Mesenchymal stem cell (in vitro differentiated cells and primary cell): ENCODE measurements at regions not wholly inside any gene's neighbourhood (a gene's known extent, or its start where the extent isn't known, plus 50 kb on each side); places are given as distances from the start of the nearest gene placed in this dataset.

Experiments used
- DNase-seq: peaks from one replicate; pipeline ENCODE4 v3.0.0-alpha.2; 2013
- H2AFZ ChIP-seq: one replicate; pipeline ENCODE4 v1.6.1; 2013; ENCODE audit warnings: low read depth, mild to moderate bottlenecking, control low read depth, inconsistent platforms, low read length, moderate library complexity
- H2AK5ac ChIP-seq: 2 replicates; pipeline ENCODE4 v1.6.1; 2013; ENCODE audit warnings: low read length, moderate library complexity, mild to moderate bottlenecking, inconsistent platforms; ENCODE audit not compliant: severe bottlenecking
- H2BK120ac ChIP-seq: one replicate; pipeline ENCODE4 v1.6.1; 2013; ENCODE audit warnings: low read depth, mild to moderate bottlenecking, inconsistent platforms, low read length, moderate library complexity
- H2BK12ac ChIP-seq, 2 experiments: one replicate each; pipeline ENCODE4 v1.6.1; 2013; ENCODE audit warnings: inconsistent platforms in 2 of 2, low read length in 2 of 2, mild to moderate bottlenecking in 2 of 2, moderate library complexity in 2 of 2, control low read depth in 1 of 2
- H2BK15ac ChIP-seq: one replicate; pipeline ENCODE4 v1.6.1; 2013; ENCODE audit warnings: mild to moderate bottlenecking, low read depth, inconsistent platforms; ENCODE audit not compliant: poor library complexity, severe bottlenecking
- H2BK5ac ChIP-seq: 2 replicates; pipeline ENCODE4 v1.6.1; 2013; ENCODE audit warnings: low read depth, mild to moderate bottlenecking, low read length, control low read depth, inconsistent platforms; ENCODE audit not compliant: poor library complexity, severe bottlenecking
- H3K14ac ChIP-seq, 2 experiments: one replicate each; pipeline ENCODE4 v1.6.1; 2013; ENCODE audit warnings: inconsistent platforms in 2 of 2, low read length in 2 of 2, control low read depth in 1 of 2, mild to moderate bottlenecking in 1 of 2, moderate library complexity in 1 of 2
- H3K18ac ChIP-seq, 2 experiments: one replicate each; pipeline ENCODE4 v1.6.1; 2013; ENCODE audit warnings: inconsistent platforms in 2 of 2, low read length in 2 of 2, control low read depth in 1 of 2, low read depth in 1 of 2, mild to moderate bottlenecking in 1 of 2
- H3K23ac ChIP-seq, 2 experiments: one replicate each; pipeline ENCODE4 v1.6.1; 2013; ENCODE audit warnings: inconsistent platforms in 2 of 2, low read length in 2 of 2, mild to moderate bottlenecking in 2 of 2, moderate library complexity in 2 of 2, control low read depth in 1 of 2
- H3K27ac ChIP-seq: 2 replicates; pipeline ENCODE4 v1.5.1; 2013; ENCODE audit warnings: mild to moderate bottlenecking, moderate library complexity, low read length, control low read depth, inconsistent platforms; ENCODE audit not compliant: poor library complexity, severe bottlenecking
- H3K27me3 ChIP-seq, 2 experiments: 2 replicates each; pipeline versions ENCODE4 v1.6.1 to v1.7.0; 2013; ENCODE audit warnings: low read length in 2 of 2, mild to moderate bottlenecking in 2 of 2, moderate library complexity in 2 of 2, control low read depth in 1 of 2, inconsistent platforms in 1 of 2; ENCODE audit not compliant: control insufficient read depth in 1 of 2, insufficient read depth in 1 of 2
- H3K36me3 ChIP-seq, 2 experiments: 2 replicates each; pipeline versions ENCODE4 v1.6.1 to v1.7.0; 2013; ENCODE audit warnings: low read length in 2 of 2, control low read depth in 1 of 2, inconsistent platforms in 1 of 2, low read depth in 1 of 2, mild to moderate bottlenecking in 1 of 2; ENCODE audit not compliant: insufficient read depth in 2 of 2, control insufficient read depth in 1 of 2
- H3K4ac ChIP-seq, 2 experiments: one replicate each; pipeline ENCODE4 v1.6.1; 2013; ENCODE audit warnings: inconsistent platforms in 2 of 2, low read length in 2 of 2, mild to moderate bottlenecking in 2 of 2, moderate library complexity in 2 of 2, control low read depth in 1 of 2, low read depth in 1 of 2
- H3K4me1 ChIP-seq: 2 replicates; pipeline ENCODE4 v1.6.1; 2013; ENCODE audit warnings: low read depth, low read length, control low read depth; ENCODE audit not compliant: control insufficient read depth, insufficient read depth
- H3K4me2 ChIP-seq: 2 replicates; pipeline ENCODE4 v1.6.1; 2013; ENCODE audit warnings: low read length, mild to moderate bottlenecking, inconsistent platforms; ENCODE audit not compliant: poor library complexity, severe bottlenecking
- H3K4me3 ChIP-seq, 2 experiments: 2 replicates each; pipeline versions ENCODE4 v1.5.1 to v1.7.0; 2013; ENCODE audit warnings: low read length in 2 of 2, mild to moderate bottlenecking in 2 of 2, control low read depth in 1 of 2, low read depth in 1 of 2; ENCODE audit not compliant: insufficient read depth in 1 of 2
- H3K79me1 ChIP-seq: replicated peaks from 2 replicates; pipeline ENCODE4 v1.6.1; 2013; ENCODE audit warnings: mild to moderate bottlenecking, control low read depth, low read length, inconsistent platforms; ENCODE audit not compliant: poor library complexity, severe bottlenecking
- H3K9ac ChIP-seq: 2 replicates; pipeline ENCODE4 v1.7.0; 2013; ENCODE audit warnings: mild to moderate bottlenecking, low read length, moderate library complexity
- H3K9me3 ChIP-seq: 2 replicates; pipeline ENCODE4 v1.7.0; 2013; ENCODE audit warnings: mild to moderate bottlenecking, low read length; ENCODE audit not compliant: control insufficient read depth
- H4K8ac ChIP-seq: one replicate; pipeline ENCODE4 v1.6.1; 2013; ENCODE audit warnings: inconsistent platforms, mild to moderate bottlenecking, low read length, moderate library complexity
- H4K91ac ChIP-seq: one replicate; pipeline ENCODE4 v1.6.1; 2013; ENCODE audit warnings: mild to moderate bottlenecking, low read length, inconsistent platforms
- WGBS: methylation state at CpG from one replicate; pipeline ENCODE4 v1.1.7; 2013; ENCODE audit warnings: mixed read lengths; 5-methylcytosine and 5-hydroxymethylcytosine counted together

- no peaks in the 10 kb centered on the region for H3K4me1 ChIP-seq
- no peak overlapping the region for H2AK5ac ChIP-seq
- no peaks in the 10 kb centered on the region for H3K79me1 ChIP-seq
- no peak overlapping the region for H4K91ac ChIP-seq
- no peak for DNase-seq
- peaks cover 4% of the 10 kb centered on the region for H3K9me3 ChIP-seq
- no peaks in the 10 kb centered on the region for H3K27me3 ChIP-seq
- H4K8ac ChIP-seq: no peak overlapping the region
- no peak overlapping the region for H3K4me2 ChIP-seq
- no peak overlapping the region for H3K4me3 ChIP-seq
- no peak overlapping the region for H2BK120ac ChIP-seq
- no peaks in the 10 kb centered on the region for H3K36me3 ChIP-seq
- no peak overlapping the region for H3K18ac ChIP-seq
- no peak overlapping the region for H3K14ac ChIP-seq
- no peak overlapping the region for H3K4ac ChIP-seq
- H3K23ac ChIP-seq: no peak overlapping the region
- no peak overlapping the region for H3K9ac ChIP-seq
- no peak overlapping the region for H2BK12ac ChIP-seq
- H3K27ac ChIP-seq: no peak overlapping the region
- no peak overlapping the region for H2AFZ ChIP-seq
- no peak overlapping the region for H2BK5ac ChIP-seq
- no peak overlapping the region for H2BK15ac ChIP-seq
These were observed 841.4 kb upstream of the EPHA7 start for GRCh38 chr6:94260765-94261164.

GRCh38 chr6:94254689-94255088, 835.3 kb upstream of the EPHA7 start:
- no peaks in the 10 kb centered on the region for H3K79me1 ChIP-seq
- WGBS: no CpG with 5 or more reads among the region's 1 CpG
- H4K91ac ChIP-seq: no peak overlapping the region
- no peak overlapping the region for H3K18ac ChIP-seq
- no peak overlapping the region for H2AFZ ChIP-seq
- no peak overlapping the region for H2AK5ac ChIP-seq
- no peak overlapping the region for H3K14ac ChIP-seq
- H2BK12ac ChIP-seq: no peak overlapping the region
- no peak overlapping the region for H3K23ac ChIP-seq
- no peak overlapping the region for H3K4me2 ChIP-seq
- no peak overlapping the region for H2BK5ac ChIP-seq
- H3K27me3 ChIP-seq: no peaks in the 10 kb centered on the region
- H3K9me3 ChIP-seq: no peaks in the 10 kb centered on the region
- peak; percentile 32 for DNase-seq
- no peak overlapping the region for H3K4ac ChIP-seq
- no peak overlapping the region for H4K8ac ChIP-seq
- no peaks in the 10 kb centered on the region for H3K36me3 ChIP-seq
- H3K4me1 ChIP-seq: no peaks in the 10 kb centered on the region
- H3K27ac ChIP-seq: no peak overlapping the region
- H3K4me3 ChIP-seq: no peak overlapping the region
- no peak overlapping the region for H2BK15ac ChIP-seq
- H2BK120ac ChIP-seq: no peak overlapping the region
- no peak overlapping the region for H3K9ac ChIP-seq

GRCh38 chr6:94251878-94252277, 832.5 kb upstream of the EPHA7 start:
- Histone ChIP-seq H2BK12ac (no peak overlapping the region), H3K4ac (no peak overlapping the region), H3K14ac (no peak overlapping the region), H2BK15ac (no peak overlapping the region), H2BK120ac (no peak overlapping the region), H3K18ac (no peak overlapping the region), H3K4me2 (no peak overlapping the region), H3K79me1 (no peaks in the 10 kb centered on the region), H2AFZ (no peak overlapping the region), H2AK5ac (no peak overlapping the region), H3K27ac (no peak overlapping the region), H4K8ac (no peak overlapping the region), H3K4me1 (no peaks in the 10 kb centered on the region), H3K9me3 (no peaks in the 10 kb centered on the region), H3K4me3 (no peak overlapping the region), H4K91ac (no peak overlapping the region), H3K9ac (no peak overlapping the region), H3K23ac (no peak overlapping the region), H3K36me3 (no peaks in the 10 kb centered on the region), H3K27me3 (no peaks in the 10 kb centered on the region), H2BK5ac (no peak overlapping the region)
- no peak for DNase-seq

- H3K79me1 ChIP-seq: no peaks in the 10 kb centered on the region
- no peak overlapping the region for H3K14ac ChIP-seq
- H2BK120ac ChIP-seq: no peak overlapping the region
- 97% methylated on average over 3 of the region's 4 CpGs for WGBS
- no peak overlapping the region for H2BK12ac ChIP-seq
- no peak overlapping the region for H3K9ac ChIP-seq
- H4K8ac ChIP-seq: no peak overlapping the region
- H3K36me3 ChIP-seq: no peaks in the 10 kb centered on the region
- no peak for DNase-seq
- H3K27ac ChIP-seq: no peak overlapping the region
- no peak overlapping the region for H2AFZ ChIP-seq
- H3K23ac ChIP-seq: no peak overlapping the region
- H3K9me3 ChIP-seq: no peaks in the 10 kb centered on the region
- H3K4me2 ChIP-seq: no peak overlapping the region
- H3K4me3 ChIP-seq: no peak overlapping the region
- H2AK5ac ChIP-seq: no peak overlapping the region
- no peak overlapping the region for H4K91ac ChIP-seq
- H3K4me1 ChIP-seq: no peaks in the 10 kb centered on the region
- no peak overlapping the region for H3K4ac ChIP-seq
- no peak overlapping the region for H2BK5ac ChIP-seq
- H3K27me3 ChIP-seq: no peaks in the 10 kb centered on the region
- no peak overlapping the region for H3K18ac ChIP-seq
- H2BK15ac ChIP-seq: no peak overlapping the region
These were observed 826.0 kb upstream of the EPHA7 start for GRCh38 chr6:94245395-94245794.
